Ishikawa (cell line): ENCODE measurements at regions not wholly inside any gene's neighbourhood (a gene's known extent, or its start where the extent isn't known, plus 50 kb on each side); places are given as distances from the start of the nearest gene placed in this dataset.
A peak's percentile ranks its signal among the peaks of the same experiment; 100 is the strongest.

Source experiments
- CEBPB ChIP-seq: IDR thresholded peaks from 2 replicates; pipeline ENCODE4 v1.6.1; 2012
- CREB1 ChIP-seq: IDR thresholded peaks from 2 replicates; pipeline ENCODE4 v1.6.1; 2012; ENCODE audit warnings: low read depth
- EGR1 ChIP-seq: IDR thresholded peaks from 2 replicates; pipeline ENCODE4 v1.6.1; 2012
- EP300 ChIP-seq: IDR thresholded peaks from 2 replicates; pipeline ENCODE4 v1.6.1; 2012; ENCODE audit warnings: borderline replicate concordance
- FOXM1 ChIP-seq: IDR thresholded peaks from 2 replicates; pipeline ENCODE4 v1.6.1; 2012; ENCODE audit warnings: low read depth, borderline replicate concordance
- MAX ChIP-seq: IDR thresholded peaks from 2 replicates; pipeline ENCODE4 v1.6.1; 2012
- NFIC ChIP-seq: IDR thresholded peaks from 2 replicates; pipeline ENCODE4 v1.6.1; 2012
- RAD21 ChIP-seq: IDR thresholded peaks from 2 replicates; pipeline ENCODE4 v1.6.1; 2012; ENCODE audit warnings: low read depth
- TAF1 ChIP-seq: IDR thresholded peaks from 2 replicates; pipeline ENCODE4 v1.6.1; 2012; ENCODE audit warnings: low read depth, mild to moderate bottlenecking
- TCF12 ChIP-seq: IDR thresholded peaks from 2 replicates; pipeline ENCODE4 v1.6.1; 2012; ENCODE audit warnings: low read depth
- TEAD4 ChIP-seq: IDR thresholded peaks from 2 replicates; pipeline ENCODE4 v1.6.1; 2012
- YY1 ChIP-seq: IDR thresholded peaks from 2 replicates; pipeline ENCODE4 v1.6.1; 2012; ENCODE audit warnings: low read depth
- ZBTB7A ChIP-seq: IDR thresholded peaks from 2 replicates; pipeline ENCODE4 v1.6.1; 2012; ENCODE audit warnings: low read depth
- TF ChIP-seq, protein P1 (sequence below): IDR thresholded peaks from 2 replicates; pipeline ENCODE4 v1.6.1; 2012; ENCODE audit warnings: low read depth, mild to moderate bottlenecking
- TF ChIP-seq, protein P2 (sequence below): IDR thresholded peaks from 2 replicates; pipeline ENCODE4 v1.6.1; 2012

GRCh38 chr14:40365305-40365704 lies 933.1 kb upstream of the FBXO33 start:
- TF ChIP-seq CREB1, result no peak
- TF ChIP-seq ZBTB7A, result no peak
- TF ChIP-seq, protein P1, sequence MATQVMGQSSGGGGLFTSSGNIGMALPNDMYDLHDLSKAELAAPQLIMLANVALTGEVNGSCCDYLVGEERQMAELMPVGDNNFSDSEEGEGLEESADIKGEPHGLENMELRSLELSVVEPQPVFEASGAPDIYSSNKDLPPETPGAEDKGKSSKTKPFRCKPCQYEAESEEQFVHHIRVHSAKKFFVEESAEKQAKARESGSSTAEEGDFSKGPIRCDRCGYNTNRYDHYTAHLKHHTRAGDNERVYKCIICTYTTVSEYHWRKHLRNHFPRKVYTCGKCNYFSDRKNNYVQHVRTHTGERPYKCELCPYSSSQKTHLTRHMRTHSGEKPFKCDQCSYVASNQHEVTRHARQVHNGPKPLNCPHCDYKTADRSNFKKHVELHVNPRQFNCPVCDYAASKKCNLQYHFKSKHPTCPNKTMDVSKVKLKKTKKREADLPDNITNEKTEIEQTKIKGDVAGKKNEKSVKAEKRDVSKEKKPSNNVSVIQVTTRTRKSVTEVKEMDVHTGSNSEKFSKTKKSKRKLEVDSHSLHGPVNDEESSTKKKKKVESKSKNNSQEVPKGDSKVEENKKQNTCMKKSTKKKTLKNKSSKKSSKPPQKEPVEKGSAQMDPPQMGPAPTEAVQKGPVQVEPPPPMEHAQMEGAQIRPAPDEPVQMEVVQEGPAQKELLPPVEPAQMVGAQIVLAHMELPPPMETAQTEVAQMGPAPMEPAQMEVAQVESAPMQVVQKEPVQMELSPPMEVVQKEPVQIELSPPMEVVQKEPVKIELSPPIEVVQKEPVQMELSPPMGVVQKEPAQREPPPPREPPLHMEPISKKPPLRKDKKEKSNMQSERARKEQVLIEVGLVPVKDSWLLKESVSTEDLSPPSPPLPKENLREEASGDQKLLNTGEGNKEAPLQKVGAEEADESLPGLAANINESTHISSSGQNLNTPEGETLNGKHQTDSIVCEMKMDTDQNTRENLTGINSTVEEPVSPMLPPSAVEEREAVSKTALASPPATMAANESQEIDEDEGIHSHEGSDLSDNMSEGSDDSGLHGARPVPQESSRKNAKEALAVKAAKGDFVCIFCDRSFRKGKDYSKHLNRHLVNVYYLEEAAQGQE, result no peak
- no peak for TF ChIP-seq YY1
- TF ChIP-seq, protein P2, sequence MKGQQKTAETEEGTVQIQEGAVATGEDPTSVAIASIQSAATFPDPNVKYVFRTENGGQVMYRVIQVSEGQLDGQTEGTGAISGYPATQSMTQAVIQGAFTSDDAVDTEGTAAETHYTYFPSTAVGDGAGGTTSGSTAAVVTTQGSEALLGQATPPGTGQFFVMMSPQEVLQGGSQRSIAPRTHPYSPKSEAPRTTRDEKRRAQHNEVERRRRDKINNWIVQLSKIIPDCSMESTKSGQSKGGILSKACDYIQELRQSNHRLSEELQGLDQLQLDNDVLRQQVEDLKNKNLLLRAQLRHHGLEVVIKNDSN, result no peak
- TF ChIP-seq TEAD4, result no peak
- no peak for TF ChIP-seq RAD21

- TF ChIP-seq TCF12 (no peak), CEBPB (no peak), TEAD4 (no peak), EGR1 (no peak), YY1 (no peak), MAX (no peak), ZBTB7A (no peak), NFIC (no peak), RAD21 (no peak), CREB1 (no peak), TAF1 (no peak)
Observed at GRCh38 chr14:40362856-40363255, 930.6 kb upstream of the FBXO33 start.

- TF ChIP-seq NFIC (no peak), CEBPB (no peak), TAF1 (no peak), YY1 (no peak), CREB1 (no peak)
Observed at GRCh38 chr14:40354754-40355153, 922.5 kb upstream of the FBXO33 start.

GRCh38 chr14:40348104-40348503 lies 915.9 kb upstream of the FBXO33 start:
- TF ChIP-seq YY1, result 0 out of 2 replicates have a peak, but pooled peaks have one; percentile 6

DNA sequence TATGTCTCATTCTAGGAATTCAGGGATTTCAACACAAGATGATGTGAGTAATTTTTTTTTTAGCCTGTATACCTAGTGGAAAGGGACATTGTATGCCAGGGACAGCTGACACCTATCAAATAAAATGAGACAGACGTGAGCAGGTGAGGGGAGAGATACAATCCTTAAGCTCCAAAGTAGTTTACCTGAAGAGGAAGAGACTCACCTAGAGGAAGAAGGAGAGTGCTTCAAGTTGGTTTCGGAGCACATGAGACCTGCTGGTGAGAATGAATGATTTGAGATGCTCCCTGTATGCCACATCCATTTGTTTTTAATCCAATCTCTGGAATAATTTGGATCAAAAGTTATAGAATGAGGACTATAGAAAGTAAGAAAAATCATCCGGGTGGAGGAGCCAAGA lies 915.4 kb upstream of the FBXO33 start:
- TF ChIP-seq EGR1 (no peak), EP300 (no peak), TEAD4 (no peak), TAF1 (no peak), MAX (no peak), YY1 (no peak), CEBPB (no peak), FOXM1 (no peak), ZBTB7A (no peak), NFIC (no peak), RAD21 (no peak)
- TF ChIP-seq, protein P2, result no peak

DNA sequence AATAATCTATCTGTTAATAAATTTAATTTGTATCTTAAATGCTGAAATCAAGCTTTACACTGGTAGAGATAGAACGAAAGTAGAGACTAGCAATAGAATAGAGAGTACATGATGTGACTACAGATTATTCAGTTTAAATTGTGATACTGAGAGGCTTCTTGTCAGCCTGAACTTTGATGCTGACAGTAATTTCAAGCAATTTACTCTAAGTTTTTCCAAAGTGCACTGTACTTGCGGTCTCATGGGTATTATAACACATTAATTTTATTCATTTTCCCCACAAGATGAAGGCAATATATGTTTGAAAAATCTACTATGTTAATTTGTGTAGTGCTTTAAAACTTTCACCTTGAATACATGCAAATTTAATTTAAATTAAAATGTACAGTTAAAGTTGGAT lies 914.0 kb upstream of the FBXO33 start:
- no peak for TF ChIP-seq EP300

- TF ChIP-seq ZBTB7A (no peak), NFIC (no peak)
Observed at GRCh38 chr14:40345334-40345733, 913.1 kb upstream of the FBXO33 start.

DNA sequence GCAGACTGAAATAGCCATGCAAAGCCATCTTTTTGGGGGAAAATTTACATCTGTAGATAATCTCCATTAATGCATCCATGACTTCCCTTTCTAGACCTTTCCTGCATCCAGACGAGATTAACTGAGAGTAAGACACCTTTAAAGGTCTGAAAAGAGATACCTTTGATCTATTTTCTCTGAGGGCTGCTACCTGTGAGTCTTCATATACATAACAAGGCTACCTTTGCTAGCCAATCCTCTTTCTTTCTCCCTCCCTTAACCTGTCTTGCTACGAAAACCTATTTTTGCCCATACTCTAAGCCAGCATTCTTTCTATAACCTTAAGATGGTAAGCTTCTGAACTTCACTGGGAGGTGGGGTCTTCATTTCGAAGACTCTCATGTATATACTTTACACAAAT lies 908.5 kb upstream of the FBXO33 start:
- TF ChIP-seq, protein P1, result no peak
- no peak for TF ChIP-seq FOXM1
- TF ChIP-seq TCF12, result no peak
- TF ChIP-seq CEBPB, result no peak
- TF ChIP-seq TAF1, result no peak
- no peak for TF ChIP-seq MAX
- no peak for TF ChIP-seq CREB1
- no peak for TF ChIP-seq TEAD4
